ENCODE measurements at regions not wholly inside any gene's neighbourhood (a gene's known extent, or its start where the extent isn't known, plus 50 kb on each side); places are given as distances from the start of the nearest gene placed in this dataset.
"Not testable (repeated sequence)": the region's sequence is repeated elsewhere in the genome, so short reads cannot be mapped to it uniquely, and the experiment has no call there.

DNA sequence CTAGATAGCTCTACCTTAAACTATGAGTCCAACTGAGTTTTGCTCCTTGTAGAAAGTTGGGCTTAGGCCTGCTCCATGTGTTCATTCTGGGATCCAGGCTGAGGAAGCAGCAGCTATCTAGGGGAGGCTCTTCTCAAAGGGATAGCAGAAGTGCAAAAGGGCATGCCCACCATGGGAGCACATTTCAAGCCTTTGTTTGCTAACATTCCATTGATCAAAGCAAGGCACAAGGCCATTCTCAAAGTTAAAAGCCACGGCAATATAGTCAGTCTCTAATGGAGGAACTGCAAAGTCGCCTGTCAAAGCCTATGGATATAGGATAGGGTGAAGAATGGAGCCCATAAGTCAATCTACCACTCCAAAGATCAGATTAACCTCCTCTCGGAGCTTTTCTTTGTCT is 488.1 kb upstream of the ARX start:
- 58 to 66% methylated on average over 3 of the region's 3 CpGs for WGBS, 2 donors
- Histone ChIP-seq H3K4me3 (no peak overlapping the region), H3K9me3 (no peaks in the 10 kb centered on the region), H3K27ac (no peak overlapping the region), H3K36me3 (no peaks in the 10 kb centered on the region), H3K4me1 (no peaks in the 10 kb centered on the region), H3K27me3 (no peaks in the 10 kb centered on the region)
- ATAC-seq (ENCODE audit: low FRiP score in 2 of 2) (no peak), DNase-seq (no peak)
- TF ChIP-seq POLR2A (IDR thresholded peaks at IDR 0.05) (no peak), POLR2AphosphoS5 (IDR thresholded peaks at IDR 0.05) (no peak), EP300 (IDR thresholded peaks at IDR 0.05) (no peak)
- TF ChIP-seq, protein P1, sequence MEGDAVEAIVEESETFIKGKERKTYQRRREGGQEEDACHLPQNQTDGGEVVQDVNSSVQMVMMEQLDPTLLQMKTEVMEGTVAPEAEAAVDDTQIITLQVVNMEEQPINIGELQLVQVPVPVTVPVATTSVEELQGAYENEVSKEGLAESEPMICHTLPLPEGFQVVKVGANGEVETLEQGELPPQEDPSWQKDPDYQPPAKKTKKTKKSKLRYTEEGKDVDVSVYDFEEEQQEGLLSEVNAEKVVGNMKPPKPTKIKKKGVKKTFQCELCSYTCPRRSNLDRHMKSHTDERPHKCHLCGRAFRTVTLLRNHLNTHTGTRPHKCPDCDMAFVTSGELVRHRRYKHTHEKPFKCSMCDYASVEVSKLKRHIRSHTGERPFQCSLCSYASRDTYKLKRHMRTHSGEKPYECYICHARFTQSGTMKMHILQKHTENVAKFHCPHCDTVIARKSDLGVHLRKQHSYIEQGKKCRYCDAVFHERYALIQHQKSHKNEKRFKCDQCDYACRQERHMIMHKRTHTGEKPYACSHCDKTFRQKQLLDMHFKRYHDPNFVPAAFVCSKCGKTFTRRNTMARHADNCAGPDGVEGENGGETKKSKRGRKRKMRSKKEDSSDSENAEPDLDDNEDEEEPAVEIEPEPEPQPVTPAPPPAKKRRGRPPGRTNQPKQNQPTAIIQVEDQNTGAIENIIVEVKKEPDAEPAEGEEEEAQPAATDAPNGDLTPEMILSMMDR (IDR thresholded peaks at IDR 0.05) = no peak

DNA sequence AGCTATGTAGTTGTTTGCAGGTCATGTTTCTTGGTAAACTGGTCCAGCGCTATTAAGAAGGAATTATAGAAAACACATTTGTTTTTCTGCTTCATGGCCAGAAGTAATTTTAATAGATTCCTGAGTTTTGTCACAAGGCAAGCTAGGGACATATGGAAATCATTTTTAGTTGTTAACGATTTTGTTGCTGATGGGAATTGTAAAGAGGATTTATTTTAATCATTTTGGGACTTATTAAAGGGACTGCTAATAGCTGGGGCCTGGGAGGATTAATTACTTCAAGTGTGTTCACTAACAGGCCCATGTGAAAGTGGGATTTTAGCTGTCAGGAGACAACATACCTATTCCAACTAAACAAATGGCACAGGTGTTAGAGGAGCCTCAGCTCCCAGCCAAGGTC is 492.0 kb upstream of the ARX start:
- WGBS, 2 donors = 81 to 84% methylated on average over 2 of the region's 2 CpGs
- H3K27me3 ChIP-seq = no peaks in the 10 kb centered on the region
- DNase-seq (no peak), ATAC-seq (ENCODE audit: low FRiP score in 2 of 2) (no peak)
- TF ChIP-seq EP300 (IDR thresholded peaks at IDR 0.05) (no peak), POLR2AphosphoS5 (IDR thresholded peaks at IDR 0.05) (no peak), POLR2A (IDR thresholded peaks at IDR 0.05) (no peak)
- TF ChIP-seq, protein P1 (IDR thresholded peaks at IDR 0.05) = no peak
- H3K9me3 ChIP-seq = no peaks in the 10 kb centered on the region
- no peaks in the 10 kb centered on the region for H3K4me1 ChIP-seq
- no peaks in the 10 kb centered on the region for H3K36me3 ChIP-seq
- no peak overlapping the region for H3K27ac ChIP-seq
- no peak overlapping the region for H3K4me3 ChIP-seq

DNA sequence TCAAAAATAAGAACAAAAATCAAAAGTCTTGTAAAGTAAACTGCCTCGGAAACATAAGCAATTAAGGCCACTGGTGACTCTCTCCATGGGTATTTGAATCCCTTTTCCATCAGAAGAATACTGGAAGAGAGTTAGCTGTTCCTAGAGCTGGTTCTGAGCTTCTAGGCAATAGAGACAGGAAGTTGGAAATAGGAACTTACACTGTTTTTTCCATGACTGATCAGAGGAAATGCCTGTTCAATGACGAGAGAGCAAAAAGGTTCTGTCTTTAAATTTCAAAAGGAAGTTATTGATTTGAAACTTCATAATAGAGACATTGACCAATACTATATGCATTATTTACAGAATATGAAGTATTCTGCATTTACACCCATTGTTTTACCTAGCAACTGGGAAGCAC is 503.5 kb upstream of the ARX start:
- no peaks in the 10 kb centered on the region for H3K27me3 ChIP-seq
- ATAC-seq (ENCODE audit: low FRiP score in 2 of 2) = no peak
- H3K36me3 ChIP-seq = no peaks in the 10 kb centered on the region
- H3K4me1 ChIP-seq = no peaks in the 10 kb centered on the region
- no peak for DNase-seq
- no peak overlapping the region for H3K4me3 ChIP-seq
- no peak for TF ChIP-seq POLR2A (IDR thresholded peaks at IDR 0.05)
- TF ChIP-seq, protein P1 (IDR thresholded peaks at IDR 0.05) = no peak
- TF ChIP-seq POLR2AphosphoS5 (IDR thresholded peaks at IDR 0.05) = no peak
- TF ChIP-seq EP300 (IDR thresholded peaks at IDR 0.05) = no peak
- no peak overlapping the region for H3K27ac ChIP-seq
- 44 to 61% methylated on average over 2 of the region's 2 CpGs for WGBS, 2 donors
- H3K9me3 ChIP-seq = no peaks in the 10 kb centered on the region

DNA sequence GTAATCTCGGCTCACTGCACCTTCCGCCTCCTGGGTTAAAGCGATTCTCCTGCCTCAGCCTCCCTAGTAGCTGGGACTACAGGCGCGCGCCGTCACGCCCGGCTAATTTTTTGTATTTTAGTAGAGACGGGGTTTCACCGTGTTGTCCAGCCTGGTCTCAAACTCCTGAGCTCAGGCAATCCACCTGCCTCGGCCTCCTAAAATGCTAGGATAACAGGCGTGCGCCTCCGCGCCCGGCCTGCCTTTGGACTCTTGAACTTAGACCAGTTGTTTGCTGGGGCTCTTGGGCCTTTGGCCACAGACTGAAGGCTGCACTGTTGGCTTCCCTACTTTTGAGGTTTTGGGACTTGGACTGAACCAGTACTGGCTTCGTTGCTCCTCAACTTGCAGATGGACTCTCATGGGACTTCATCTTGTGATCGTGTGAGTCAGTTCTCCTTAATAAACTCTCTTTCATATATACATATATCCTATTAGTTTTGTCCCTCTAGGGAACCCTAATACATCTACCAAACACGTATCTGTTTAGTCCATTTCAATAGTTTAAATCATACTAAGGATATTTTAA is 506.8 kb upstream of the ARX start:
- H3K4me3 ChIP-seq; H3K27ac ChIP-seq; ATAC-seq (ENCODE audit: low FRiP score in 2 of 2); H3K9me3 ChIP-seq; H3K27me3 ChIP-seq; H3K36me3 ChIP-seq; H3K4me1 ChIP-seq: not testable (repeated sequence)
- WGBS, 2 donors = 88 to 92% methylated on average over 14 to 20 of the region's 20 CpGs
- peak in 1 of 2 donors; percentile 38 for DNase-seq

DNA sequence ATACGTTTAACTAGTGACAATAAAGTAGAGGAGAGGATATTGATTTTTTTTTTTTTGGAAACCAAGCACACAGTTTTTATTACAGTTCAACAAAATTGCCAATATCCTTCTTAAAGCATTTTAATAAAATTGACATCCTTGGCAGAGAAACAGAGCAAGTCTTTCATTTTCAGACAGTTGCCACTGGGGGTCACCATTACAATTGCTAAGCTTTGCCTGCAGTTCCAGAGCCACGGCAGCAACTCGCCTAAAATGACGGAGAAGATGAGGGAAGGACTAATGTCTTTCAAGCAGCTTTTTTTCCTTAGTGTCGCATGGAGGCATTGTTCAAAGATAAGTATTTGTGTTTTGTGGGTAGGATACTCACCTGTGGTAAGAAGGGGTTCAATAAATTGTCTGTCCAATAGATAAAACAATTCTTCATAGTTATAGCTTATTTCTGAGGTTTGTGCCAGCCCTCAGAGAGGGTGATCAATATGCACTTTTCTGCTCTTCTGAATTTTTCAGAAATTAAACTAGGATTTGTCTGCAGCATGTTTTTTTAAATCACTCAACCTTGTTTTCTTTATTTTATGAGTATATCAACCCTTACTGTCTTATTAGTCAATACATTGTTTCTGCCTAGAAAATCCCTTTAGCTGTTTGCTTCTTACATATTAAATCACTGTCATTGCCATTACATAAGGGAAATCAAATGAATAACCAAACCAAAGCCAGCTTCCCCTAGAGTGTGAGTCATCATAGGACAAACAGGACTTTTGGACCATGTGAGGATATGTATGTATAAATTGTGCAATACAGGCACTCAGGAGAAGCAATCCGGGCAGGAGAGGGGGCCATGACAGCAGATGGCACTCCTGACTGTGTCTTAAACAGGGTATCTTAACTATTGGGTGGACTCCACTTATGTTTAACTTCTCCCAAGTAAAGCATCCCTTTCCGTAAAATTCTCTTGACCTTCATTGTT is 508.1 kb upstream of the ARX start:
- TF ChIP-seq EP300 (IDR thresholded peaks at IDR 0.05) = no peak
- no peak for TF ChIP-seq POLR2AphosphoS5 (IDR thresholded peaks at IDR 0.05)
- no peak for TF ChIP-seq POLR2A (IDR thresholded peaks at IDR 0.05)
- TF ChIP-seq, protein P1 (IDR thresholded peaks at IDR 0.05) = peak in 1 of 6 experiments; percentile 18
- no peaks in the 10 kb centered on the region for H3K36me3 ChIP-seq
- no peaks in the 10 kb centered on the region for H3K9me3 ChIP-seq
- no peak for ATAC-seq (ENCODE audit: low FRiP score in 2 of 2)
- no peak overlapping the region for H3K4me3 ChIP-seq
- no peak overlapping the region for H3K27ac ChIP-seq
- no peak for DNase-seq
- WGBS, 2 donors = 21 to 24% methylated on average over 7 of the region's 7 CpGs
- H3K4me1 ChIP-seq = no peaks in the 10 kb centered on the region
- H3K27me3 ChIP-seq = no peaks in the 10 kb centered on the region

Measured in upper lobe of left lung (tissue), 6 donors.